GM21367 (cell line): ENCODE measurements at regions not wholly inside any gene's neighbourhood (a gene's known extent, or its start where the extent isn't known, plus 50 kb on each side); places are given as distances from the start of the nearest gene placed in this dataset.
"Not testable (repeated sequence)": the region's sequence is repeated elsewhere in the genome, so short reads cannot be mapped to it uniquely, and the experiment has no call there.

Source experiments
- ATAC-seq: cut with Tn5 transposase; IDR thresholded peaks from one replicate; pipeline ENCODE4 v1.9.1; 2021; ENCODE audit not compliant: unreplicated experiment

DNA sequence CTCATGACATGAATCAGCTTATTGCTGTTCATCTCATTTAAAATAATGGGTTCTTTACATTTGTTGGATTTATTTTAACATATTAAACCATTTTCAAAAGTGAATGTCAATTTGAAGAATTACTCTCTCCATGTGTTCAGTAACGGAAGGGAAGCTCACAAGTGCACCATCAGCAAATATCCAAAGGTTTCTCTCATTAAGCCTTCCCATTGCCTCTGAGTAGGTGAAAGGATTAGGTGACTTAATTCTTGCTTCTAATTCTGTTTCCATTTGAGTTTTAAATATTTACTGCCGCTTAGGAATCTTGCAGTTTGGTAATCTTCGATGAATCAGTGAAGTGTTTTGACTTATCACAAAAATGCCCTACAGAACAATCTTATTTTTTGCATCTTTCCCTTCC lies 145.1 kb upstream of the NYAP2 start:
- no peak for ATAC-seq

DNA sequence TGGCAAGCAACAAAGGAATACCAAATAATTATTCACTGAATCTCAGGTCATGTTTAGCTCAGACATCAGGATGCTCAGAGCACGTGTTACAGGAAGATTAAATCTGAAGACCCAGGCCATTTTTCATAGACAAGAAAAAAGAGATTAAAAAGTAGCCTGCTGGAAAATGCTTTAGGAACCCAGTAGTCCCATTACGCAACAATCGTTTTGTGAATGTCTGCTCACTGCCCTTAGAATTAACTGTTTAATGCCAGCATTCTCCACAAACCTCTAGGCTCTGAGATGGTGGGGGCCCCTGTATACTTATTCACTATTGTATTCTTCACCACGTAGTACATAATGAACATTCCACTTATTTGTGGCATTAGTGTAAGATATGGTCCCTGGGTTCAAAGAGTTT lies 154.6 kb upstream of the NYAP2 start:
- no peak for ATAC-seq

DNA sequence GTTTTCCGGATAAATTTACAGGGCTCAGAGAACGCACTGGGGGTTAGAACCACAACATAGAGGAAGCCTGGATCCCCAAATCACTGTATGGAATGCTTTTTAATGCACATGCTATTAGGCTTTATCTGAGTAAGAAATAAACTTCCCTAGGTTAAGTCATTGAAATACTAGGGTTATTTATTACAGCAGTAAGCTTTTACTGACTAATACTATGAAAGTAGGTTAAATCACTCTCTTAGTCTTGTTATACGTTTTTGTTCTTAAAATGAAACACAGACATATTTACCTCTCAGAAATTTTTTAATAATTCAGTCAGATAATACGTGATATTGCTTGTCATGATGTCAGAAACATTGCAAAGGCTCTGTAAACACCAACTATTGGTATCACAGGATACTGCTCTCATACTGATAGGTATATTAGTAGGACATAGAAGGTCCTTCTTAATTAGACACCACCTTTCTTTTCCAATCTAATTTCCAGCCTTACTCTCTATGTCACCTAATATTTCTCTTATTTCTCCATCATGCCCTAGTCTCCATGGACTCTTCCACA lies 162.7 kb upstream of the NYAP2 start:
- ATAC-seq = no peak

DNA sequence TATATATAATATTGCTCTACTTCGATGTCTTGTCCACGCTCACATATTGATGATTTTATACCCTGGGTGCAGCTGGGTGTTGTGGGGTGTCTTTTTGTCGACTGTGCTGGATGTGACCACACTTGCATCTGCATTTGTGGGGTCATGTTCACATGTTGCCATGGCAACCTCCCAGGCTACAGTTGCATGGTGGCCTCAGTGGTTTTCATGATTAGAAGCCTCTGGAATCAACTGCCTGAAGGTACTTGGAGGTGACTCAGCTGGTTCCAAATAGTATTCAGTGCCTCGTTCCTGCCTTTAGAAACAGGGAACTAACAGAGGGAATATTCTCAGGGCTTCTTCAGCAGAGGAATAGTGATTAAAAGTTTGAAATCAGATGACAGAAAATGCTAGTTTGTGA lies 166.3 kb upstream of the NYAP2 start:
- ATAC-seq = no peak

DNA sequence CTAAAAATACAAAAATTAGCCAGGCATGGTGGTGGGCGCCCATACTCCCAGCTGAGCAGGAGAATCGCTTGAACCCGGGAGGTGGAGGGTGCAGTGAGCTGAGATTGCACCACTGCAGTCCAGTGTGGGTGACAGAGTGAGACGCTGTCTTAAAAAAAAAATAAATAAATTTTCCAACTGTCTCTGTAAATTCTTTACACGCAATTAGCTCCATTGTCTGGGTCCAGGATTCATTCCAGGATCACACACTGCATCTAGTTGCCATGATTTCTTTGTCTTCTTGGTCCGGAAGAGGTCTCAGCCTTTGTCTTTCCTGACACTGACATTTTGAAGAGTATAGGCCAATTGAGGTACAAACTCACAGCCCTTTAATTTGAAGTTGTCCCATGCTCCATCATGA lies 167.6 kb upstream of the NYAP2 start:
- ATAC-seq = no peak

DNA sequence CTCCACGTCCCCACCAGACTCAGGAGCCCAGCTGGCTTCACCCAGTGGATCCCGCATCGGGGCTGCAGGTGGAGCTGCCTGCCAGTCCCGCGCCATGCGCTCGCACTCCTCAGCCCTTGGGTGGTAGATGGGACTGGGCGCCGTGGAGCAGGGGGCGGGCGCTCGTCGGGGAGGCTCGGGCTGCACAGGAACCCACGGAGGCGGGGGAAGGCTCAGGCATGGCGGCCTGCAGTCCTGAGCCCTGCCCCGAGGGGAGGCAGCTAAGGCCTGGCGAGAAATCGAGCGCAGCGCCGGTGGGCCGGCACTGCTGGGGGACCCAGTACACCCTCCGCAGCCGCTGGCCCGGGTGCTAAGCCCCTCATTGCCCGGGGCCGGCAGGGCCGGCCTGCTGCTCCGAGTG lies 170.2 kb upstream of the NYAP2 start:
- ATAC-seq = not testable (repeated sequence)

DNA sequence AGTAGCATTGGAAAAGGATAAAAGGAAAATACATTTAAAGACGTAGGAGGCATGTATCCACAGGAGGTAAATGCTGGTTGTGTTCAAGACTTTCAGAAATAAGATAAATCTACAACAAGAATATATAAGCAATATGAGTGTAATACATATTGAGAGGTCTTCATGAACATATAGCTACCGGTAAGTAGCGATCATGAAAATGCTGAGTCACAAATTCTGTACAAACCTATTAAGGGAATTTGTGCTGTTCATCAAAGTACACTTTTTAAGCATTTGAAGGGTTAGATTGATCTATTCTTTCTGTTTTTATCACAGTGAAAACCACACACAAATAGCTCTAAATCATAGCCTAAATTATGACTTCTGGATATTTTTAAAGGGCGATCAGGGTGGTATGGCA lies 173.1 kb upstream of the NYAP2 start:
- no peak for ATAC-seq

DNA sequence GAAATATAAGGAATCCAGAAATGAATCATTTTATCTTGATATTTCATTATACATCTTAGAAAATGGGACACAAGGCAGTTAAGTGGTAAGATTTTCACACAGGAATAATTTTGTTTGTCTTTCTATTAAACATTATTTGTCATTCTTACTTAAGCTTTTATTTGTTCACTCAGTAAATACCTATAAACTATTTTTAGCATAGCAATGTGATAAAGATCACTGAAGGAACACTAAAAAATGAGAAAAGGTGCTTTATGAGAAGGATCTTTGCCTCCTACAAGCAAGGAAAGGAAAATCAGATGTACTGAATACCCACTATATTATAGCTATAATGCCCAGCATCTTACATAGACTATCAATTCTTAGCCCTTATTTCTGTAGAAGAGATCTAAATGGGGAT lies 176.2 kb upstream of the NYAP2 start:
- ATAC-seq = no peak

DNA sequence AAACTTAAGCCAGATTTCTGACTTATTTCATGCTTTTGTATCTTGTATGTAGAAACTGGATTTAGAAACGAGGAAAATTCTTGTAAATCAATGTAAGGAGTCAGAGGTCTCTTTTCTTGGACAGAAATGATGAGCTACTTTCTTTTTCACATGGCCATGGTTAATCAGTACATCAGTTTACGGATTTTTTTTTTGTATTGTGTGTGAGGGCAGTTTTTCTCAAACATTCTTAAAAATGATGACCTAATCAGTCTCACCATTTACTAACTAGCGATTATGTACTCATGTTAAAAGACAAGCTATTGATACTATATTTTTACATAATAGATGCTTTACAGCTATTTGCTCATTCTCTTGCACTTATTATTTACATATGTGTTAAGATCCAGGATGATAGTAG lies 165.2 kb upstream of the DOCK10 start:
- ATAC-seq = no peak

DNA sequence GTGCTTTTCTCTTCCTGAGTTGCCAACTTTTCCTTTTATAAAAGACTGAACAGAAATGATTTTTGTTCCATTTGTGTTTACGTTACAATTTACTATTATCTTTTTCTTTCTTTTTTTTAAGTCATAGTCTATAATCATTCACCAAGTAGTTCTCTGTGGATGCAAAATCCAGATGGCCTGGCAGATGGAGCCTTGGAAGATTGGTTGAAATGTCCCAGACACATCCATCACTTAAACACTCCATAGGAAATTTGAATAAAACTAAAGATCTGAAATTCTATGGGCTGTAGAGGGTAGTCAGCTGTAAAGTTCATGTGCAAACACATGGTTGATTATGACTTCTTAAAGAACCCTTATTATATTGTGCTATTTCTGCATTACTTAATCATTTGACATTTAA lies 164.8 kb upstream of the DOCK10 start:
- no peak for ATAC-seq

DNA sequence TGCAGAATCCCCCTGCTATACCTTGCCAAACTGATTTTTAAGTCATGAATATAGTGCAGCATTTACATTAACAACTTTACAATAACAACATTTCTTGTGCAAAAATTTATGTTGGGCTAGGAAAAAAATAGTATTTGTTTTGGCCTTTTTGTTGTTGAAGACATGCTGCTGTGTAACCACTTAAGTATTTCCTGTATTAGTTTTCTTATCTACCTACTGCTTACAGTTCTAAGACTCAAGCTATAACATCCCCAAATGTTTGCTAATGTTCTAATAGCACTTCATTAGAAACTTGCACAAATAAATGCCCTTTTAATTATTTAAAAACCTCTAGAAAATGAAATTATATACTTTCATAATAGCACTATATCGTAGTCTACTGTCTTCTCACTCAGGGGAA lies 154.3 kb upstream of the DOCK10 start:
- ATAC-seq = no peak

DNA sequence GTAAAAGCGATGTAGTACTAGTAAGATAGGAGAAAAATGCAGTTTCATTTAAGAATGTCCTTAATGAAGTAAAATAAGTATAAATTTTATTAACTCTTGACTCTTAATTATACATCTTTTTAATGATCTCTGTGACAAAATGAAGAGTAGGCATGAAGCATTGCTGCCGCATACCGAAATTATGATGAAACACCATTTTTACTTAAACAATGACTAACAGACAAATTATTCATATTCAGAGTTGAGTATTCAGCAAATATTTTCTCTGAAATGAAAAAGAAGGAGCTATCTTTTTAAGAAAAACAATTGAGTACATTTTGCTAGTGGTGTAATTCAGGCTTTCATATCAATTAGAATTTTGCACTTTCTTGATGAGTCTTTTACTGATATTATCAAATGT lies 150.6 kb upstream of the DOCK10 start:
- ATAC-seq = no peak

DNA sequence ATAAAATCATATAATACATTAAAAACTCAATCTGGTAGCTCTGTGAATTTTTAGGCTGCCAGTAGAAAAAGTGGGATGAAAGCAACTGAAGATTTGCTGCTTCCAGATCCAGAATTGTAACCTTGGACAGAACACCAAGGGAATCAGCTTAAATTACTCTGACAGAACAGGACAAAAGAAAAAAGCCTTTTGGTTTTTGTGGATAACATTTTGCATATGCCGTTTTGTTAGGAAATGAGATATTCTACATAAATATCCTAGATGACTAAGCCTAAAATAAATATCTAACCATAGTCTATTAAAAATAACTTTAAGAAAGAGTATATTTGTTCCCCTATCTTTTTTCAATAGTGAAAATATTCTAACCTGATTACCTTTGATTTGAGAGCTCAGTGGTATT lies 148.7 kb upstream of the DOCK10 start:
- ATAC-seq = no peak

DNA sequence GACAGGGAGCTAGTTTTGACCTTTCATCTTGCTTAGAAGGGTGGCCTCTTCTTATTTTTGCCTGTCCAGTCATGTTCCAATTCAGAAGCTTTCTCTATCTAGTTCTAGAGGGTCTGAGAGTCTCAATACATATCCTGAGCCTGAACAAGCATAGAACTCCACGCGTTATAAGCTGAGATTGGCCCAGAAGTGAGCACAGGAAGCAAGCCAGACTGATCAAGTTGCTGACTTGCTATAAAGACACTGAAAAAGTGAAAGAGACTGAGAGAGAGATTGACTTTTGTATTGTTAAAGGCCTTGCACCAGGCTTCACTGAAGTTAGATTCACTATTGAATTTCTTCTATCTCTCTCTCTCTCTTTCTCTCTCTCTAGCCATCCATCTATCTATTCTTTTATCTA lies 142.7 kb upstream of the DOCK10 start:
- ATAC-seq = no peak

DNA sequence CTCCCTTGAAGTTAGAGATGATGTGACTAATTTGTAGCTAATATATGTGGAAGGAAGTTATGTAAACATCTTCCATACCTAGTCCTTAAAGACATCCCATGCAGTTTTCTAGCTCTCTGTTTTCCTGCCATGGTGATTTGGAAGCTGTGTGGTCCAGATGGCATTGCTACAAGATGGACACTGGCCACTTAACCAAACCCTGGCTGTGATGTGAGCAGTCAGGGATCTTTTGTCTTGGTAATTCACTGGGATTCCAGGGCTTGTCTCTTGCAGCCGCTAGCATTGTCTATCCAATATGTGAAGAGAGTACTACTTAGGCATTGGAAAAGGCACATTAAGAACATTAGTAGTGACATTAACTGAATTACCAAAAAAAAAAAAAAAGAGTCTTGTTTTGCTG lies 139.9 kb upstream of the DOCK10 start:
- ATAC-seq = no peak

DNA sequence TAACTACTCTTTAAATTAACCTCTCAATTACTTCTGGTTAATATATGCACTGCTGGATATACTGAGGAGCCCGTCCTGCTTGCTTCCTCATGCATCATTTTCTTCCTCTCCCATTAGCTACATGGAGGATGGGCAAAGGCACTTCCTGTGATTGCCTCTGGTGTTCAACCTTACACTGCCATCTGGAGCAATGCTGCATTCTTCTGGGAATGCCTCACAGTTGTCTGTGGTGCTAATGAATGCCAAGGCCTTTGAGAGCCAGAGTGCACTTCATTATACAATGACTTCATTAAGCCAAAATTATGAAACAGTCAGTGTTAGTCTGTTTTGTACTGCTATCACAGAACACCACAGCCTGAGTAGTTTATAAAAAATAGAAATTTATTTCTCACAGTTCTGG lies 134.8 kb upstream of the DOCK10 start:
- ATAC-seq = no peak

DNA sequence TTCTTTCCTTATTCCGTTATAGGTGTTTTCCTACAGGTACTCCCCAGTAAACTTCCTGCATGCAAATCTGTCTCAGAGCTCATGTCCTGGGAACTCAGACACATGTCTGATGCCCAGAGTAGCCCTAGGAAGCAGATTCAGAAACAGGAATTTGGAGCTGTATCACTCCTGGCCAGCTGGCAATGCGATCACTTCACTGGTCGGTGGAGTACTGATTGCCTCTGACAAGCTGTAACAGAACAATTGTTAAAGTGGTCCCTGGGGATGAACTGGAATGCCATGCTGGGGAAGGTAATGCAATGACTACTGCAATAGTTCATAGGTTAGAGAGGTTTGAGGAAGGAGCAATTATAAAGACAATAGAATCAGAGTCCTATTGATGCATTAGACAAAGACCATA lies 131.6 kb upstream of the DOCK10 start:
- ATAC-seq = no peak

DNA sequence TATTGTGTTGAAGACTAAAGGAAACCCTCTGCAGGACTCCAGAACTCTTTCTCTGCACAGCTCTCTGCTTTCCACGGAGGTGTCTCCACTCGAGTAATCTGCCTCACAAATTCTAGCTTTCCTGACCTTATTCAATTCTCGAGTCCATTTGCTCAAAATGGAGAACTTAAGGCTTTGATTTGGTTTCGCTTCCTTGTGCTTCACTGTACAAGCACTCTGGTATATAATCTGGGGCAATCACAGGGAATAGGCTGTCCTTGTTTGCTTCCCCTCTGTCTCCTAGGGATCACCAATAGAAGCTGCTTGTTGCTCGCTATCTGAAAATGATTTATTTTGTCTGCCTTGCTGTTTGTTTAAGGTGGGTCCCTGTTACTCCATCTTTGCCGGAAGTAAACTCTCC lies 129.1 kb upstream of the DOCK10 start:
- ATAC-seq = no peak

DNA sequence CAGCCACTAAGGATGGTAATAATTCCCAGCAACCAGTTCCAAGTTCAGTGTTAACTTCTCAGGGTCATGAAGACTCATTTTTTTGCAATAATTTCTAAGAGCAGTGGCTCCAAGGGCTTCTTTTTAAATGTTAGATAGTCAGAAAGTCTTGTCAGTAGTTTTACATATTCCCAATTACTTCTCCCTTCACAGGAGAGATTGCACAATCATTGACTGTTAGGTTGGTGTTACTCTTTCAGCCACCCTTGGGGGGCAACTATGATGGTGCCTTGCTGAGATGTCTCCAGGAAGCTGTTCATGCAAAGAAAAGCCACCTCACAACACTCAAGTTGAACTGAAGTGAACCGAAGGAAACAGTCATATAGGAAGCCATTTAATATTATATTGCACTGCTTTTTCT lies 127.9 kb upstream of the DOCK10 start:
- ATAC-seq = no peak

DNA sequence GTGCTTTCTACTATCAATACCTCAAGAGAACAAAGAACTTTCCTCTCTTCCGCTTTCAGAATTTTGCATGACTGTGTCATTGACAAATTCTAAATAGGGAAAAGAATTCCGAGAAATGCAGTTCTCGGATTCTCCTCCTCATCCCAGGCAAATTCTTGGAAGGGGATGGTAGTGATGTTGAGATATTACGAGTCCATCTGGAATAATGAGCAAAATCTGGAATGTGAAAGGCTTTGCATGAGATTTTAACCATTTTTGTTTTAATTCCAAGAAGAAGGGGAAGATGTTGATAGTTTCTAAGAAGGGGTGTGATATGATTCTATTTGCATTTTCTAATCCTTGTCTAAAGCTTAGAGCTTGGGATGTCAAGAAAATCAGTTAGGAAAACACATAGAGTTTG lies 127.1 kb upstream of the DOCK10 start:
- no peak for ATAC-seq

DNA sequence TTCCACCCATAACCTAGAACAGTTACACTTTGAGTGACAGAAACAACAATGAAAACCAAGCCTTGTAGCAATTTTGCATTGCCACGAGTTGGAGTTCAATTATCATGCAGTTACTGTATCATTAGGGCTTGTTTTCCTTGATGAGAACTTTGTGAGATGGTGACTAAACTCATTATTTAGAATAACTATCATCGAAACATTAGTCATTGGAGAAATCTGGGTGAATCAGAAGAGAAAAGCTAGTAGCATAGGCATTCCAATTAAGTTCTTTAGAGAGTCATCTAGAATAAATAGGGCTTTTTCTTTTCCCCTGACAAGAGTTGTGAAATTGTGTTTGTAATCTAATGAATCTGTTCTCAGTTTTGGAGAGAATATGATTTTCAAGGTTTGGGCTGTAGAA lies 122.8 kb upstream of the DOCK10 start:
- ATAC-seq = no peak

DNA sequence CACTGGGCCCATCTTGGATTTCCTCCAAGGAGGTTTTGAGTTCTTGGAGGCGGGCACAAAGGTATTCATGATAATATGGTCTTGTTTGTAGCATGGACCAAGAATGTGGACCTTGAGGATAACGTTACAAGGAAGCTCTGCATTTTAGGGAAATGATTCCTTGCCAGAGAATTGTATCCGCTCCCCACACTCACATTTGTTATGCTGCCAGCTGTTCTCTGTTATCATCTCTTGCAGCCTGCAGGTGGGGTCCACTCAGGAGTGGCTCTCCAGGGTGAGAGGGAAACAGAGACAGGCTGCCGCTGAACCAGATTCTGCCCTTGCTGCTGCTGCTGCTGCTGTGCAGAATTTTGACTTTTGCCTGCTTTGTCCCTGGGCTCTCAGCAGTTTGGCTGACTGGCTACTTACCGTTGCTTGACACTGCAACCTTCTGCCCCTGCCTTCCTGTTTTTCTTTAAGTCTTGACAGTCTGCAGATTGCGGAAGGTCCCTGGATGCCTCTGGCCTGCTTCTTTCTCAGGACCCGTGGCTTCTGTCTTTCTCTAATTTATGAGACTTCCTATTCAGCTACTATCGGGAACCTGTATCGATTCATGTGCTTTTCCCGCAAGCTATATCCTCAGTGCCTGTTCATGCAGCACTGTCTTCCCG lies 122.3 kb upstream of the DOCK10 start:
- no peak for ATAC-seq

DNA sequence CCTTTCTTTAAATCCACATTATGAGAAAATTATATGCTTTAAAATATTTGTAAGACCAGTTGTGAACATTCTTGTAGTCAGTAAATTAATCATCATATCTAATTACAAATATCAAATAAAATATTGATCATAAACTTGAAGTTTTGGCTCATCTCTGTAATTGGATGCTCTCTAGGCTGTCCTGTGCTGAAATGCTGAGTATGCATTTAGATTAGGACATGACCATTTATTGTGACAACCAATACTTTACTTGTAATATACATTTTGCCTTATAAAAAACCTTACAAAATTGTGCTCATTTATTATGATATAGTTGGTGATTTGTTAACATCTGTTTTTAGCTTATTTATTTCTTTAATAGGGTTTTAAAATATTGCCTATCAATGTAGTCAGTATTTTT lies 116.1 kb upstream of the DOCK10 start:
- no peak for ATAC-seq
